ENCODE measurements at regions not wholly inside any gene's neighbourhood (a gene's known extent, or its start where the extent isn't known, plus 50 kb on each side); places are given as distances from the start of the nearest gene placed in this dataset.
A peak's percentile ranks its signal among the peaks of the same experiment; 100 is the strongest.

GRCh38 chr3:116939091-116939490 is 229.5 kb downstream of the TUSC7 start:
- Histone ChIP-seq H3K27ac (no peak overlapping the region), H3K4me3 (no peak overlapping the region), H3K36me3 (no peaks in the 10 kb centered on the region), H3K9me3 (replicated peaks) (no peaks in the 10 kb centered on the region), H3K4me1 (no peaks in the 10 kb centered on the region), H3K27me3 (no peaks in the 10 kb centered on the region)
- peak; percentile 37 to 59 for DNase-seq

GRCh38 chr3:116939550-116939949 is 230.0 kb downstream of the TUSC7 start:
- H3K4me1 ChIP-seq = no peaks in the 10 kb centered on the region
- H3K4me3 ChIP-seq = no peak overlapping the region
- DNase-seq = no peak
- no peaks in the 10 kb centered on the region for H3K9me3 ChIP-seq (replicated peaks)
- no peak overlapping the region for H3K27ac ChIP-seq
- no peaks in the 10 kb centered on the region for H3K27me3 ChIP-seq
- H3K36me3 ChIP-seq = no peaks in the 10 kb centered on the region

- no peak for DNase-seq
- Histone ChIP-seq H3K27me3 (no peaks in the 10 kb centered on the region), H3K9me3 (replicated peaks) (no peaks in the 10 kb centered on the region), H3K4me3 (no peak overlapping the region), H3K27ac (no peak overlapping the region), H3K4me1 (no peaks in the 10 kb centered on the region), H3K36me3 (no peaks in the 10 kb centered on the region)
These were observed 231.1 kb downstream of the TUSC7 start for GRCh38 chr3:116940719-116941118.

- DNase-seq = no peak
- no peaks in the 10 kb centered on the region for H3K36me3 ChIP-seq
- no peak overlapping the region for H3K4me3 ChIP-seq
- no peaks in the 10 kb centered on the region for H3K27me3 ChIP-seq
- H3K27ac ChIP-seq = no peak overlapping the region
- H3K9me3 ChIP-seq (replicated peaks) = no peaks in the 10 kb centered on the region
- no peaks in the 10 kb centered on the region for H3K4me1 ChIP-seq
These were observed 236.8 kb downstream of the TUSC7 start for GRCh38 chr3:116946376-116946775.

GRCh38 chr3:116947148-116947547 is 237.6 kb downstream of the TUSC7 start:
- DNase-seq = no peak
- Histone ChIP-seq H3K27me3 (no peaks in the 10 kb centered on the region), H3K27ac (no peak overlapping the region), H3K36me3 (no peaks in the 10 kb centered on the region), H3K4me3 (no peak overlapping the region), H3K4me1 (no peaks in the 10 kb centered on the region), H3K9me3 (replicated peaks) (no peaks in the 10 kb centered on the region)

GRCh38 chr3:116947809-116948208 is 238.2 kb downstream of the TUSC7 start:
- H3K4me1 ChIP-seq = no peaks in the 10 kb centered on the region
- no peak overlapping the region for H3K27ac ChIP-seq
- H3K36me3 ChIP-seq = no peaks in the 10 kb centered on the region
- no peaks in the 10 kb centered on the region for H3K9me3 ChIP-seq (replicated peaks)
- no peak overlapping the region for H3K4me3 ChIP-seq
- H3K27me3 ChIP-seq = no peaks in the 10 kb centered on the region
- peak in 1 of 2 experiments; percentile 4 for DNase-seq

- DNase-seq = no peak
- Histone ChIP-seq H3K27me3 (0 out of 2 replicates have a peak, but pooled peaks cover 2% of the 10 kb centered on the region), H3K4me3 (no peak overlapping the region), H3K9me3 (replicated peaks) (no peaks in the 10 kb centered on the region), H3K36me3 (no peaks in the 10 kb centered on the region), H3K4me1 (no peaks in the 10 kb centered on the region), H3K27ac (no peak overlapping the region)
These were observed 240.9 kb downstream of the TUSC7 start for GRCh38 chr3:116950301-116951055.

- no peak overlapping the region for H3K27ac ChIP-seq
- H3K4me3 ChIP-seq = no peak overlapping the region
- H3K27me3 ChIP-seq = 0 out of 2 replicates have a peak, but pooled peaks cover 2% of the 10 kb centered on the region
- DNase-seq = no peak
- no peaks in the 10 kb centered on the region for H3K9me3 ChIP-seq (replicated peaks)
- H3K4me1 ChIP-seq = no peaks in the 10 kb centered on the region
- H3K36me3 ChIP-seq = no peaks in the 10 kb centered on the region
These were observed 242.0 kb downstream of the TUSC7 start for GRCh38 chr3:116951610-116952009.

- Histone ChIP-seq H3K27me3 (0 out of 2 replicates have a peak, but pooled peaks cover 2% of the 10 kb centered on the region), H3K36me3 (no peaks in the 10 kb centered on the region), H3K9me3 (replicated peaks) (no peaks in the 10 kb centered on the region), H3K27ac (no peak overlapping the region), H3K4me1 (no peaks in the 10 kb centered on the region), H3K4me3 (no peak overlapping the region)
- no peak for DNase-seq
These were observed 248.7 kb downstream of the TUSC7 start for GRCh38 chr3:116958291-116958690.

- H3K4me1 ChIP-seq = no peaks in the 10 kb centered on the region
- H3K4me3 ChIP-seq = no peak overlapping the region
- H3K27ac ChIP-seq = no peak overlapping the region
- no peak for DNase-seq
- H3K36me3 ChIP-seq = no peaks in the 10 kb centered on the region
- no peaks in the 10 kb centered on the region for H3K27me3 ChIP-seq
- H3K9me3 ChIP-seq (replicated peaks) = no peaks in the 10 kb centered on the region
These were observed 251.5 kb downstream of the TUSC7 start for GRCh38 chr3:116961106-116961505.

GRCh38 chr3:116963802-116964201 is 254.2 kb downstream of the TUSC7 start:
- H3K4me3 ChIP-seq = no peak overlapping the region
- no peak overlapping the region for H3K27ac ChIP-seq
- no peaks in the 10 kb centered on the region for H3K4me1 ChIP-seq
- no peaks in the 10 kb centered on the region for H3K9me3 ChIP-seq (replicated peaks)
- no peak for DNase-seq
- H3K27me3 ChIP-seq = peaks cover 3% of the 10 kb centered on the region; the same call in 1 of the 2 replicates
- H3K36me3 ChIP-seq = no peaks in the 10 kb centered on the region

- Histone ChIP-seq H3K27ac (no peak overlapping the region), H3K9me3 (replicated peaks) (no peaks in the 10 kb centered on the region), H3K36me3 (no peaks in the 10 kb centered on the region), H3K27me3 (peaks cover 10% of the 10 kb centered on the region; the same call in 1 of the 2 replicates), H3K4me3 (no peak overlapping the region), H3K4me1 (no peaks in the 10 kb centered on the region)
- no peak for DNase-seq
These were observed 257.1 kb downstream of the TUSC7 start for GRCh38 chr3:116966649-116967048.

GRCh38 chr3:116969135-116969534 is 259.6 kb downstream of the TUSC7 start:
- no peak for DNase-seq

GRCh38 chr3:116969646-116970045 is 260.1 kb downstream of the TUSC7 start:
- H3K36me3 ChIP-seq = no peaks in the 10 kb centered on the region
- H3K27me3 ChIP-seq = peaks cover 14% of the 10 kb centered on the region
- DNase-seq = no peak
- no peaks in the 10 kb centered on the region for H3K9me3 ChIP-seq (replicated peaks)
- no peak overlapping the region for H3K27ac ChIP-seq
- no peak overlapping the region for H3K4me3 ChIP-seq
- no peaks in the 10 kb centered on the region for H3K4me1 ChIP-seq

More at GRCh38 chr3:116969135-116969534, 259.6 kb downstream of the TUSC7 start:
- Histone ChIP-seq H3K4me3 (no peak overlapping the region), H3K9me3 (replicated peaks) (no peaks in the 10 kb centered on the region), H3K27me3 (peaks cover 14% of the 10 kb centered on the region), H3K4me1 (no peaks in the 10 kb centered on the region), H3K36me3 (no peaks in the 10 kb centered on the region), H3K27ac (no peak overlapping the region)

- no peak overlapping the region for H3K4me3 ChIP-seq
- no peak for DNase-seq
- peaks cover 14% of the 10 kb centered on the region for H3K27me3 ChIP-seq
- no peaks in the 10 kb centered on the region for H3K9me3 ChIP-seq (replicated peaks)
- no peak overlapping the region for H3K27ac ChIP-seq
- H3K4me1 ChIP-seq = no peaks in the 10 kb centered on the region
- no peaks in the 10 kb centered on the region for H3K36me3 ChIP-seq
These were observed 262.0 kb downstream of the TUSC7 start for GRCh38 chr3:116971531-116971930.

GRCh38 chr3:116974702-116975101 is 265.1 kb downstream of the TUSC7 start:
- no peak overlapping the region for H3K27ac ChIP-seq
- H3K27me3 ChIP-seq = peaks cover 11% of the 10 kb centered on the region
- H3K4me3 ChIP-seq = no peak overlapping the region
- H3K9me3 ChIP-seq (replicated peaks) = no peaks in the 10 kb centered on the region
- no peaks in the 10 kb centered on the region for H3K4me1 ChIP-seq
- DNase-seq = no peak
- H3K36me3 ChIP-seq = no peaks in the 10 kb centered on the region
